Dedifferentiated amniotic fluid mesenchymal stem cell (primary cell): ENCODE measurements at regions not wholly inside any gene's neighbourhood (a gene's known extent, or its start where the extent isn't known, plus 50 kb on each side); places are given as distances from the start of the nearest gene placed in this dataset.

ENCODE experiments used
- DNase-seq: peaks from one replicate; pipeline ENCODE4 v3.0.0-alpha.2; 2016; ENCODE audit errors: extremely low spot score

DNA sequence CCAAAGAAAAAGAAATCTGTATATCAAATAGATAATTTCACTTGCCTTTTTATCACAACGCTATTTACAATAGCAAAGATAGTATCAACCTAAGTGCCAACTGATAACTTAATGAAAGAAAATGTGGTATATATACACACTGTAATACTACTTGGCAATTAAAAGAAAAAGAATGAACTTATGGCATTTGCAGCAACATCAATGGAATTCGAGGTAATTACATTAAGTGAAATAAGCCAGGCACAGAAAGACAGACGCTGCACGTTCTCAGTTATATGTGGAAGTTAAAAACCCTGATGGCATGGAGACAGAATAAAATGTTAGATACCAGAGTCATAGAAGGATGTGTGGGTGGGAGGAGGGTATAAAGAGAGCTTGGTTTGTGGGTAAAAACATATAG lies 1260.5 kb upstream of the PCDH9 start:
- DNase-seq: no peak

- no peak for DNase-seq
These were observed 1251.0 kb upstream of the PCDH9 start for GRCh38 chr13:68481130-68481529.

GRCh38 chr13:68473834-68474326 lies 1243.7 kb upstream of the PCDH9 start:
- DNase-seq: no peak

GRCh38 chr13:68467160-68467559 lies 1237.0 kb upstream of the PCDH9 start:
- no peak for DNase-seq

GRCh38 chr13:68440874-68441273 lies 1210.7 kb upstream of the PCDH9 start:
- DNase-seq: no peak

GRCh38 chr13:68439817-68440216 lies 1209.7 kb upstream of the PCDH9 start:
- DNase-seq: no peak

GRCh38 chr13:68428292-68428691 lies 1198.2 kb upstream of the PCDH9 start:
- no peak for DNase-seq

GRCh38 chr13:68417801-68418200 lies 1187.7 kb upstream of the PCDH9 start:
- DNase-seq: no peak

DNA sequence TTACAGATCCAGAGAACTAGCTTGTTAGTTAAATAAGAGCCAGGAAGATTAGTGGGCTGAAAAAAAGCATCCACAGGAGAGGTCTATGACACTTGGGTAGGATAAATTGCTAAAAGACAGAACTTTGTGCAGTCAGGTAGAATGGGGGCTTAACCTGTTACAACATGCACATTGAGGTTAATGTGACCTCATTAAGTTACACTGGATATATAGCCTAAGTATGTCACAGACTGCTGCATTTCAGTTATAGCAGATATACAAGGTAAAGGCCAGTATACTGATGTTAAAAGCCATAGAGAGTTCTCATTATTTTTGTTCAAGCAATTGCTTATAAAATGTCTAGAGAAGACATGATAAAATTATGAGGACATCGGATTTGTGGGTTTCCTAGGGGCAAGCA lies 1179.9 kb upstream of the PCDH9 start:
- no peak for DNase-seq

DNA sequence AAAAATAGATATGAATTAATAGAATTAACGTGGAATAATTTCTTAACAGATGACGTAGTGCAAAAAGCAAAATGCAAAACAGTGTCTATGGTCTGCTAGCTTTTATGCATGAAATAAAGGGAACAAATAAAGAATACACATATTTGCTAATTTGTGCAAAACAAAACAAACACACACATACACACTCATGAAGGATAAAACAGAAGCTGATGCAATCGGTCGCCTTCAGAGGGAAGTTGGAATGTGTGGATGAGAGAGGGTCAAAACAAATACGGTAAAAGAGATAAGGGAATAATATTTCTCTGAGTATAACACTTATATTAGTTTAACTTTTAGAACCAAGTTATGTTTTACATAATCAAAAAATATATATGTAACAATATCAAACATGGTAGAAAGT lies 1160.9 kb upstream of the PCDH9 start:
- DNase-seq: no peak

DNA sequence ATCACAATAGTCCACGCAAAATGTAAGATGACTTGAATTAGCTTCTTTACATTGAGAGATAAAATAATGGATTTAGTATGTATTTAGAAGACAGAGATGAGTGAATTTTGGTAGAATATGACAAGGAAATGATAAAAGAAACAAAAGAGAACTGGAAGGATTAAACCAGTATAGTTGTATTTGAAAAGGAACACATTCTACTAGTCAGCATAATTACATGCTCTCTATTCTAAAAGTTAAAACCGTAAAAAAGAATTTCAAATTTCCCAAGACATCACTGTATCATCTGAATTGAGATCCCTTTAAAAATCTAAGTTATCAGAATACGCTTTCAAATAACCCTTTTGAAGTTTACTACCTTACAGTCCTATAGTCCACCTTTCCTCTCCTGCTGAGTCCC lies 1156.7 kb upstream of the PCDH9 start:
- no peak for DNase-seq

GRCh38 chr13:68380041-68380973 lies 1150.2 kb upstream of the PCDH9 start:
- no peak for DNase-seq

- no peak for DNase-seq
These were observed 1148.2 kb upstream of the PCDH9 start for GRCh38 chr13:68378294-68378693.

DNA sequence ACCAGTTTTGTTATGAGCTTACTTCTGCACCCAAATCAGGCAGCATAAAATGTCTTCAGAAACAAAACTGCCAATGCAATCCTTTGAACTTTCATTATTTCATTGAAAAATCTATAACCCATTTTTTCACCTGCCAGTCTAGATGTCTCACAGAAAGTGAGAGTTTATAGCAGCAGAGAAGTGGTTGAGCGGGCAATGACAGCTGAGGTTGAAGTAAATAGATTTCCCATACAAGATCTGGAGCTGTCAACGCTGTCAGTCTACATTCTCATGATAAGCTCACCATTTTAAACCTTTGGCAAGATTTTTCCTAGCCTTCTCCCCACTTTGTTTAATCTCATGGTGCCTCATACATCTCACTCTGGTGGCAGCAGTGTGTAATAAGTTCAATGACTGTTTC lies 1144.9 kb upstream of the PCDH9 start:
- DNase-seq: no peak

GRCh38 chr13:68369739-68370138 lies 1139.6 kb upstream of the PCDH9 start:
- DNase-seq: no peak

DNA sequence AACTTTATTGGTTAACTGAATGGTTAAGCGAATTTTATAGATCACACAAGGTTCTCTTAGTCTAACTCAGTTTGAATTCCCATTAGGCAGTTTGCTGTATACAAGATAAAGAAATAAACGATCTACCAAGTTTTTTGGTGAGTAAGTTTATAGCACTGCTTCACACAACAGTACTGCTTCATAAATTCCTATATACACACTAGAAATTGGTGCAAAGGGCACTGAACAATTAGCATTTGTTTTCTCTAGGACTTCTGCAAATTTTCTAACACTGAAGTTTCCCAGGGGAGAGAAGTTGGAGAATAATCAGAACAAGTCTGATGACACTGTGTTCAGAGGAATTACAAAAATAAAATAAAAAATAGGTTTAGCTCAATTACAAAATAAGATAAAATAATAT lies 1138.8 kb upstream of the PCDH9 start:
- no peak for DNase-seq

DNA sequence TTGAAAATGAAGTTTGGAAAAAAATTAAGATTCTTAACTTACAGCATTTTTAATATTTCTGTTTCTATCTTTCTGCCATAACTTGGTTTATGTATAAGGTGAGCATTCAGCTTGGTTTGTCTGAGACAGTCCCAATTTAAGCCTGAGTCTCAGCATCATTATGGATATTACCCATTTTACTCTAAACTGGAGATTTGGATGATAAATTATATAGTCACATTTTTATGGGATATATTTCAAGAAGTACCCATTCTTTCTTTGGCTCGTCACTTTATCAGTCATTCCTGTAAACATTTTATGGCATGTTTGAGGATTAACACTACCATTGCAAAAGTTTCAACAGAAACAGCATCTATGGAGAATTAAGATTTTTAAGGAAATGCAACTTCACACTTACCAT lies 1129.0 kb upstream of the PCDH9 start:
- no peak for DNase-seq

DNA sequence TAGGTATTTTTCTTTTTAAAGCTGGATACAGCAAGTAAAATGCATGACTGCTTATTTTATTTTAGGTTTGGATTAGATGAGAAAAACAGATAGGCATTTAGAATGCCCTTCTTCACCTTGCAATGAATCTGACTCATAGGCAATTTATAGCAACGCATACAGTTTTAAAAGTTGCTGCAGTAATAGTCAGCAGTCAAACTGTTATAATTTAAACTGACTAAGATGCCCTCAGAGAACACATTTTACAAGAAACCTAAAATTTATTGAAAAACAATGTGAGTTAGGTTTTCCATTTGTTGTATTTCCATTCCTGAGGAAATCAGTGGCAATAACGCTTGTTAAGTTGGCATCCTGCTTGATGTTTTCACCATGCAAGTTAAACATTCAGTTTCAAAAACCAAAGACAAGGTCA lies 1128.2 kb upstream of the PCDH9 start:
- DNase-seq: no peak

DNA sequence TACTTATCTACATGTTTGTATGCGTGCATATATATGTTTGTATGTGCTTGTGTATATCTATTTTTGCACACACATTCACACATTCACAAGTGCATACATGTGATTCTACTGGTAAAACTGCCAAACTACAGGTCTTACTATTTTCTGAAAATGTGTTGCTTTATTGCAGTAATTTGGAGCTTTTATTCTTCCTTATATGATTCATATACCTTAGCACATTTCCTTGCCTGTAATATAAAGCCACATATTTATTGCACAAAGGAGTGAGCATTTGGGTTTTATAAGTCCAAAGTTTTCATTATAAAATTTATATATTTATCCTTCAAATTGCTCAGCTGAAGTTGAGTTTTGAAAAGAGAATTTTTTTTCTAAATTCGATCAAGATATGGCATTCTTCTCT lies 1120.4 kb upstream of the PCDH9 start:
- DNase-seq: no peak

DNA sequence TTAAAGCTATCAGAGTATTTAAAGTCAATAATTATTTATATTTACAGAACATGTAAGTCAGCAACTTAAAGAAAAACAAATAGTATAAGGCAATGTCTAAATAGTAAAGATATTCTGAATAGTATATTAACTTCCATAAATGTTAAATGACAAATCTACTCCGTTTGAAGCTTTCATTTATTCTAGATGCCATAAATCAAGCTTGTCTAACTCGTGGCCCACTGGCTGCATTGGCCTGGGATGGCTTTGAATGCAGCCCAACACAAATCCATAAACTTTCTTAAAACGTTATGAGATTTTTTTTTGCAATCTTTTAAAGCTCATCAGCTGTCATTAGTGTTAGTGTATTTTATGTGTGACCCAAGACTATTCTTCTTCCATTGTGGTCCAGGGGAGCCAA lies 1117.1 kb upstream of the PCDH9 start:
- no peak for DNase-seq

GRCh38 chr13:68345963-68346531 lies 1115.9 kb upstream of the PCDH9 start:
- DNase-seq: no peak

GRCh38 chr13:68323124-68323523 lies 1093.0 kb upstream of the PCDH9 start:
- no peak for DNase-seq

GRCh38 chr13:68319384-68319783 lies 1089.2 kb upstream of the PCDH9 start:
- DNase-seq: no peak
